Stimulated activated CD8-positive, alpha-beta memory T cell treated with anti-CD3 and anti-CD28 coated beads, Interleukin-7, amount 100 ng/mL, for 24 hours (primary cell): ENCODE measurements at regions not wholly inside any gene's neighbourhood (a gene's known extent, or its start where the extent isn't known, plus 50 kb on each side); places are given as distances from the start of the nearest gene placed in this dataset.
"Not testable (repeated sequence)": the region's sequence is repeated elsewhere in the genome, so short reads cannot be mapped to it uniquely, and the experiment has no call there.

ENCODE experiments used
- DNase-seq: peaks from one replicate; pipeline ENCODE4 v3.0.0-alpha.2; 2020; ENCODE audit warnings: low read depth

DNA sequence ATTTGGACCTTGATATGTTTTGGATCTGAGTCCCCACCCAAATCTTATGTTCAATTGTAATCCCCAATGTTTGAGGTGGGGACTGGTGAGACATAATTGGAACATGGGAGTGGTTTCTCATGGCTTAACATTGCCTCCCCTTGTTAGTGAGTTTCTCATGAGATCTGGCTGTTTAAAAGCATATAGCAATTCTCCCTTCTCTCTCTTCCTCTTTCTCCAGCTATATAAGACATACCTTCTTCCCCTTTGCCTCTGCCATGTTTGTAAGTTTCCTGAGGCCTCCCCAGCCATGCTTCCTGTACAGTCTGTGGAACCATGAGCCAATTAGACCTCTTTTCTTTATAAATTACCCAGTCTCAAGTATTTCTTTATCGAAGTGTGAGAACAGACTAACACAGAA lies 692.4 kb downstream of the KCNT2 start:
- DNase-seq, result no peak

DNA sequence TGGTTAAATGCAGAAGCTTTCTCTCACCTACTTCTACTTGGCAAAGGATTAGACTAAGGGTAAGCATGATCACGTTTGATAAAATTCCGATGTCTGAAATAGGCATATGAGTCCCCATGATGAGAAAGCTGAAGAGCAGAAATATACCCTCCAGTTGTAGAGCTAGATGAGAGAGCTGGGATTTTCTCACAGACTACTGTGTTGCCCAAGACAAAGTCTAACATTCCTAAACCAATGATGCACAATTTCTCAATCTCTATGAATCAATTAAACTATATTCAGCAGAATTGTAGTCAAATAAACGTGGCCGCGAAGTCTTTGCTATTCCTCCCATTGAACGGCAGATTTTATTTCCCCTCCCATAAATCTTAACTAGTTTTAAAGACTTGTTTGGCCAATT lies 699.2 kb downstream of the KCNT2 start:
- DNase-seq, result no peak

GRCh38 chr1:195908121-195908520 lies 700.1 kb downstream of the KCNT2 start:
- DNase-seq, result no peak

DNA sequence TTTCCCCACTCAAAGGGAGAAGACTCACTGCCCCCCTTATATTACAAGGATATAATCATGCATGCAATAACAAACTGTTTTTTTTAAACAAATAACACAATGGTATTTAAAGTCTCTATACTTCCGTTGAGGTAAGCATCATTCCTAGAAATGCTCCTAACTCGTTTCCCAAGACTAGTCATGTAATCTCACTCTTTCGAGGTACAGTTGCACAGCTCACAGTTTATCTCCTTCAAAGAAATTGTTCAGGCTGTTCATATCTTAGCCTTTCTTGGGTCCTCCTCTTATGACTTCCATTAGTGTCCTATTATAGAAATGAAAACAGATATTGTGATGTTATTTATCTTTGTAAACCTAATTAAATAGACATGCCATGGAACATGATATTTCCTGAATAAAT lies 705.0 kb downstream of the KCNT2 start:
- DNase-seq, result no peak

DNA sequence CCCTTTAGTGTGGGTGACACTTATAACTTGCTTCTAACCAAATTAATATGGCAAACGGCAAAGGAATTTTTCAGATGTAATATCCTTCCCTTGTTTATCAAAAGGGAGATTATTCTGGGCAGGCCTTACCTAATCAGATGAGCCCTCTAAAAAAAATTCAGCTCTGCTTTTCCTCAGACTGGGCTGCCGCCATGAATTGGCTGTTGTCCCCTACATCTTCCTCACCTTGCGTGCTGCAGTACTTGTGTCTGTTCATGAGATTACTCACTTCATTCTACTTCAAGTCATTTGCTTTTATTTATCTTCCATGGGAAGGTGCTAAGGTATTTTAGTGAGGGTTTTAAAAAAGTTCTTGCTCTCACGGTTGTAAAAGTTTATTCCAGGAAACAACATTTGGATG lies 705.5 kb downstream of the KCNT2 start:
- DNase-seq, result no peak

- no peak for DNase-seq
Measured at GRCh38 chr1:195899762-195900352, 708.4 kb downstream of the KCNT2 start.

DNA sequence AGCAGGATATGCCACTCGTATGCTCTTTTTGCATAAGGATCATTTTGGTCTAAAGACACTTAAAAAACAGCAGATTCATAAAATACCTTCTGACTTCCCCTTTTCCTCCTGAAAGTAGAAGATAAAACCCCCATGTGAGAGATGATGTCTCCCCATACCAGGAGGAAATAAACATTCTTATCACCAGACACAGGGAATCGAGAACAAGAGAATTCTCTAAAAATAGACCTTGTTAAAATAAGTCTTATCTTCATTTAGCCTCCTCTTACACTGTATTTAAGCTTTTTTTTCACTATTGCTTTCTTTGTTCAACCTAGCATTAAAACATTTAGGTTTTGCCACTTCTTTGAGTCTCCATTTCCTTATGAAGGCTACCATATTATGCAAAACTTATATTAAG lies 709.3 kb downstream of the KCNT2 start:
- DNase-seq, result no peak

DNA sequence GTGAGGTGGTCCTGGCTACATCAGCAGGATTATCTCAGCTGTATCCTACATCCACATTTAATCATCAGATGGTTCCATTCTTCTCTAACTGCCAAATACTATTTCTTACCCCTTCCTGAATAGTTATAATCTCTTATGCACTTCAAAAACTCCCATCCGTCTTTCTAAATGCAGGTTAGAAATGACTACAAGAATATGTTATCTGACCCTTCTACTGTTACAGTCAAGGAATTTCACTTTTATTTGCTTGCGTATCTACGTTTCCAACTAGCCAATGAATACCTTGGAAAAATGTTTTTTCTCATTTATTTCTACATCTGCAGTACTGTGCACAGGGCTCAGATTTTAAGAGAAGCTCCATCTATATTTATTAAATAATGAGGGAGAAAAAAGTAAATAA lies 709.9 kb downstream of the KCNT2 start:
- DNase-seq, result no peak

DNA sequence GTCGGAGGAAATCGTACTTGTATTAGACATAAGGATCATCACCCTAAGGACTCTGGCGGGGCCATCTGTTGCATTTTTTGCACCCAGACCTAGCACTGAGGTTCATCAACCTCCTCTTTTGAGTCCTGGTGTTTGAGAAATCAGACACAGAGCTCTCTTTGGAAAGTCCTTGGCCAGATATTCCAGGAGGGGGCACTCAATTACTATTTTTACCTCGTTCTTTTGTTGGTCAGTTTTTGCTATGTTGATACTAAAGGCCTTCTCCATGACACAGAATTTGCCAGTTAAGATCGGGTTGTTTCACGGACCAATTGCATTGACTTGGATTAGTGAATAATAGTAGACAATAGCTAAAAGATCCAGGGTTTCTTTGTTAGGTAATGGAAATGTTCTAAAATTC lies 711.2 kb downstream of the KCNT2 start:
- no peak for DNase-seq

DNA sequence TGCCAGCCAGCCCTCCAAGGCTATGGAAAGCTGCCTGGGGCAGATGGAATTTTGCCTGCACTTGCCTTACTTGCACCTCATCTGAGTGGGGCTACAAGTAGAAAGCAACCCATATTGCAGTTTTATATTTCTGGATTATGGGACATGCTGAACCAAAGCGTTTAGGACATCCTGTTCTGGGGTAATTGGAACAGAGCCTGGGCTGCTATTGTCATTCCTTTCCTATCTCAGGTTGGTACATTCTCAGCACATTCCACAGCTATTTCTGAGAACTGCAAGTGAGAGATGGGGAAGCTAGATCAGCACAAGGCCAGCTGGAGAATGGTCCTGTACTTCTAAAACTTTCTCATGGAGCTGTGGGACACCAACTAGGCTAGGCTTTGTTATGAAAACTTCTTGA lies 713.8 kb downstream of the KCNT2 start:
- no peak for DNase-seq

DNA sequence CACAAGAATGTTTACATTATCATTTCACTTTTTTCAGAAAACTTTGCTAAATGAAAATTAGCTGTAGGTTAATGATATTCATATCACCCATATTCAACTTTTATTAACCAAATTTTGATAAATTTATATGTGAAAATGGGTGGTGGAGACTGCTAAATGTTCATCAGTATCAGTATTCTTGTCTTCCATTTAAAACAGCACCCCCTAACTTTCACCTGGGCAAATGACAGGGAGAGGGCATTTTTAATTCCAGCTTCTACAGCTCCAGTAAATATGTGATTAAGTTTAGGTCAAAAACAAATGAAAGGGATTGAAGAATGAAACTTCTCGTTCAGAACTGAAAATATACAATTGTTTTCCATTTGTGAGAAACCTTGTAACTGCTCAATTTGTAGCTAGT lies 722.2 kb downstream of the KCNT2 start:
- no peak for DNase-seq

GRCh38 chr1:195878478-195878877 lies 729.8 kb downstream of the KCNT2 start:
- DNase-seq, result no peak

DNA sequence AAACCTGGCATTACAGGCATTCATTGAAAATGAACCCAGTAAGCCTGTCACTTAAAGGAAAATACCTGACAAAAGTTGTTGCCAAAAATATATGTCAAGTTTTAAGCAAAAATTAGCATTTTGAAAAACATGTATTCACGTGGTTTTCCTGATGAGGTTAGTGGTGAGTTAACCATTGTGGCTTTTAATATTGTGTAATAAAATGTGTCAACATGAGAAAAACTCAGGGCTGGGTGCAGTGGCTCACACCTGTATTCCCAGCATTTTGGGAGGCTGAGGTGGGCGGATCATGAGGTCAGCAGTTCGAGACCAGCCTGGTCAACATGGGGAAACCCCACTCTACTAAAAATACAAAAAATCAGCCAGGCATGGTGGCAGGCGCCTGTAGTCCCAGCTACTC lies 731.4 kb downstream of the KCNT2 start:
- DNase-seq, result no peak

DNA sequence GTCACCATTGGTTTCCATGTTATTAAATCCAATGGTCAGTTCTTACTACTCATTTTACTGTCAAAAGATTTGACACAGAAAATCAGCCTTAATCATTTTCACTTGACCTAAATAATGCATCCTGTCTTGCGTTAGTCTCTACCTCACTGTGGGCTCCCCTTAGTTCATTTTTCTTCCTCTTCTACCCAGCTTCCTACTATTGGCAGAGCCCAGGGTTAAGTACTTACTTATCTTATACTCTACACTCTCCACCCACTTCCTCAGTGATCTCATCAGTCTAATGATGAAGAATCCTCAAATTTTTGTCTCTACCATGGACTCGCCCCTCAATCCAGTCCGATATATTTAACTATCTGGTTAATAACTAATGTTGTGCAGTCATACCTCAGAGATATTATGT lies 735.9 kb downstream of the KCNT2 start:
- DNase-seq, result no peak

DNA sequence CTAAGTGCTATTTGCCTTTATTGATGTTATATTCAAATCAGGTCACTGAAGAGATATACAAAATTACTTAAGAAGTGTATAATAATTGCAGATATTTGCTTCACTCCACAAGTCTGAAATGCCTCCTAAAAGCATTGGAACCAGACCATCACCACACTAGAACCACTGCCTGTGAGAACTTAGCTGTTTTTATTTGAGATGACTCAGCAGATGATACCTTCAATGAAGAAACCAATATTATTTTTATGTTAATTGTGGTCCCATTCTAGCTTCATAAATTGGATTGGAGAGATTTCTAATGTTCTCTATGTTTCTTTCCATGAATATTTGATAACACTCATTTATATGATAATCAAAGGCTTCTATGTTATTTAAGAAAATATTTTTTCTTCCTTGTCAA lies 740.6 kb downstream of the KCNT2 start:
- no peak for DNase-seq

- no peak for DNase-seq
Measured at GRCh38 chr1:195866781-195867222, 741.4 kb downstream of the KCNT2 start.

- DNase-seq, result no peak
Measured at GRCh38 chr1:195866091-195866780, 742.0 kb downstream of the KCNT2 start.

DNA sequence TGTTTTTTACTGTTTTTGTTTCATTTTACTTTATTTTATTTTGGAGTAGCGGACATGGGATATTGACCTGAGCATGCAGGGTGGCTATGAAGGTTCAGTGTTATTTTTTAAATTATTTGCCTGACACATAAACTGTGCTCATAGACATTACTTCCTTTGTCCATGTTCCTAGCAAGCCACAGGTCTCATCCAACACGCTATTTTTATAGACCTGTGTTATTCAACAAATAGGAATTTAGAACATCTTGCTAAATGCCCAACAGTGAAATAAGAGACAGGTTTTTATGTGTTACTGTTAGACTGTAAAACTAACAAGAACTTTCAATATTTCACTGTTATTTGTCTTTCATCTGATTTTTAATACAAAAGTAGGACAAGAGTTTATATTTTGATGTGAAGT lies 756.4 kb downstream of the KCNT2 start:
- no peak for DNase-seq

DNA sequence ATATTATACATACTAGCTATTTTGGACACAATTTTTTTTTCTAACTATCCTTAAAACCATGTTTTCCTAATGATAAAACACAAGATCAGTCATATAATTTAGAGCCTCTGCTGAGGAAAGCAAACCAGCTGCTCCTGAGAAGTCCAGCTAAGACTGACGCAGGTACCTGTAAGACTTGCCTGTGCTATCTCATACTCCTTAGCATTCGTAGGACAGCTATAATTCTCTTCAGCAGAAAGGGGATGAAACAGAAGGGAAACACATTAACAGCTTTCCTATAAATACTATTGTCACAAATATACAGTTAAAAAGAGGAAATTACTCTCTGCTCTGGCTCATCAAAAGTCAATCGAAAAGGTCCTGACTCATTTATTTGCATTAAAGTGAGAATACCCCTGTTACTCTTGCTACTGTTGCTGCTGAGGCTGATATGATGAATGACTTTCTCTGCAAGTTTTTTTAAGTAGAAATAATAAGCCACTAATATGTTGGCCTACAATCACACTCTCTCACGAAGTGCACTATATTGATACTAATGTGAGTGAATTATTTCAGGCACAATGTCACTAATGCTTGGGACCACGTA lies 757.1 kb downstream of the KCNT2 start:
- DNase-seq, result no peak

DNA sequence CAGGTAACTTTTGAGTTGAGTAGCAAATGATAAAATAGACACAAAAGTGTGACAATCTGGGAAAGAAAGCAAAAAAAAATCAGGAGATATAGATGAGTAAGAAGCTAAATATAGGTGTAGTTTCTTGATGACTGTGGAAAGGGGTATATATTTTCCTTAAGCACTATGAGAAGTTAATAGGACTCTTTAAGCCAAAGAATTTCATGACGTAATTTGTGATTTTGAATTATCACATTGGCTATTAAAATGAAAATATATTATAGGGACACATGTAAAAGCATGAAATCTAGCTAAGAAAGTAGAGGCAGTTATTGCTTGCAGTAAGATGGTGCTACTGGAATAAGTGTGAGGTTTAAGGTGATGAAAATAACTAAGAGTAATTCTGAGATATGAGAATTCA lies 759.1 kb downstream of the KCNT2 start:
- no peak for DNase-seq

- not testable (repeated sequence) for DNase-seq
Measured at GRCh38 chr1:195847957-195848875, 760.0 kb downstream of the KCNT2 start.

DNA sequence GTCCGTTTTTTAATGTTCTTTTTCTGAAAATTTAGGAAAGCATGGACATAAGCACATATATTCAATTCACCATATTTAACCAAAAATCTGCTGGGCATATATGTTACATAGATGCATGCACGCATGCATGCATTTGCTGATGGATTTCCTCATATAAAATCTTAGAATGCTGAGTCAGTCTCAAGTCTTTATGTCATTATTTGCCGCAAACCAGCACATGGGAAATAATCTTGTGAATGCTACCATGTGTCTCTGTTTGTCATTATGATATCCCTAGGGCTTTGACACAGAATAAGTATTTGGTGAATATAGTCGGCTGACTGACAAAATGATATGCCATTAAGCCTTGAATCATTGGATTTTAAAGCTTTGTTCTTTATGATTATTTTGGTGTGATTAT lies 776.5 kb downstream of the KCNT2 start:
- no peak for DNase-seq

DNA sequence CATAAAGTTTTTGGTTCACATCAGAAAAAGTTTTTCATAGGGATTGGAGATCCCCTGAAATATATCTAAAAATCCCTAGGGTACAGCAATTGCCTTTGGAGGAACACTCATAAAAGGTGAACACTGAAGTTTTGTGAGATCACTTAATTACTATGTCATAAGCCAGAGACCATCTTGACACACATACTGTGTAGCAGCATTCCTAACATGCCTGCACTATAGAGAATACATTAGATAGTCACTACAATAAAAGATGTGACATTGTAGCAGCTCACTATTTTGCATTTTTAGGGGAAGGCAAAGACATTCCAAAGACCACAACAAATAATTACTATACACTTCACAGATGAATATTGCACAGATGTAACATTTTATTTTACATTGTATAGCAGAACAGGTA lies 779.9 kb downstream of the KCNT2 start:
- no peak for DNase-seq
